OCI-M2 (cell line): ENCODE measurements at regions not wholly inside any gene's neighbourhood (a gene's known extent, or its start where the extent isn't known, plus 50 kb on each side); places are given as distances from the start of the nearest gene placed in this dataset.

ENCODE experiments used
- DNase-seq: peaks from one replicate; lab custom pipeline; 2025; ENCODE audit not compliant: unreplicated experiment; lab: John Stamatoyannopoulos, UW

DNA sequence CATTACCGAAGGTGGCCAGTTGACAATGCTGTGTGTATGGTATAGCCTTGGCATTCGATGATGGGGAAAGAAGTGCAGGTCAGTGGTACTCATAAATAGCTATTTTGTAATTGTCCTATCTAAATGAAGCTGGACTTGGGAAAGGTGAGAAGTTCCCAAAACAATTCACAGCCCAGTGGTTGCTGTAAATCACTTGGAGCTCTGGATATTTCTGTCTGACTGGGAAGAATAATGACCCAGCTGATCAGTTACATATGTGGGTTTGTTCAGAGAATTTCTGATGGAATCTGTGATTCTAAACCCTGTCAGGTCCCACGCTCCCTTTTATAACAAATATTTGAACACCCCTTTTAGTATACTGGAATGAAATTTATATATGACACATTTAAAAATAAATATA is 133.9 kb upstream of the PFN2 start:
- DNase-seq: no peak

- no peak for DNase-seq
Measured at GRCh38 chr3:150101016-150101415, 130.3 kb upstream of the PFN2 start.

DNA sequence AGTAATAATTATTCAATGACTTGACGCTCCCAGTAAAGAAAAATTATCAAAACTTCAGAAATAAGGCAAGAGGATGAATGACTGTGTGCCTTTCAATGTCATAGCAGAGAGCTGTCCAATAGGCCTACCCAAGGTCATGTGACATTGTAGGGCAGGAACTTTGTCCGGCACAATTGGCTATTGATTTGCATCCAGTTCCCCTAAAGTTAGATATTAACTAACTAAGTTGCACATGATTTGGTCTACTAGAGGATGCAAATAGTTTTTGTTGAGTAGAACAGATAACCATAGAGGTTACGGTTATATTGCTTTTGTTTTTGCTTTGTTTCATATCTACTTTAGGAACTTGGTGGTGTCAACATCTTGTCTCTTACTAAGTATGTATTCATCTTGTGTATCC is 127.9 kb upstream of the PFN2 start:
- no peak for DNase-seq

- no peak for DNase-seq
Measured at GRCh38 chr3:150097588-150097890, 126.8 kb upstream of the PFN2 start.

DNA sequence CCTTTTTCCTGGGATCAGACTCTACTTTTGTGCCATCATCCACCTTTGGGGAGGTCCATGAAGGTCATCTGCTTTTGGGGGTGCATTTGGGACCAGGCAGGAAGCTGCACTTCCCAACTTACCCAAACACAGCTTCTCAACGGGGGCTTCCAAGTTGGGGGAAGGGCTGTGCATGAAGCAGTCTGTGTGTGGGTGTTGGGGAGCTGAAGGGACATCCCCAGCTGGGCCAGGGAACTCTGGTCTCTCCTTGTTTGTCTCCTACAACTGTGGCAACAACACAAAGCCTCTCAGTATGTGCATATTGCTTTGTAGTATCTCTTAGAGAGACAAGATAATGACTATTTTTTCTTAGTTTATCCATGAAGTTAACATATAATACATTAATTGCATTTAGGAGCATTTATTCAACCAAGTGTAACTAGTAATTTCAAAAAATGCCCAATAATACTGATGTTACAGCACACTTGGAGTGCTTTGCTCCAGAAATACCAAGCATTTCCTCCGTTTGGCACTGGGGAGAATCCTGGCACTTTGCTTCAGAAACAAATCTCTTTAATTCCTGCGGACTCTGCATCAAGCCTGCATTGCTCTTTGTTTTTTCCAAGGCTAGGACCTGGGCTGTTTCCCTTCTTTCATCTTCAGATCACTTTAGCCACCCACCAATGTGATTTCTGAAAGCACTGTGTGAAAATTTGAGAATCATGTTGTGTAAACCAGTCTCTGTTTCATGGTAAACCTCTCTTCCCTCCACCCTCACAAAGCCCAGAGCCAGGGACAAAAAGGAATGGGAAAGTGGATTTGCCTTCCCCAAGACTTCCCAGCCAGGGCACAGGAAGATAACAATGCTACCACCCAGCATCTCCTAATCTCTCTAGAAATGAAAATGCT is 126.2 kb upstream of the PFN2 start:
- no peak for DNase-seq

- DNase-seq: no peak
Measured at GRCh38 chr3:150094150-150094933, 123.6 kb upstream of the PFN2 start.

DNA sequence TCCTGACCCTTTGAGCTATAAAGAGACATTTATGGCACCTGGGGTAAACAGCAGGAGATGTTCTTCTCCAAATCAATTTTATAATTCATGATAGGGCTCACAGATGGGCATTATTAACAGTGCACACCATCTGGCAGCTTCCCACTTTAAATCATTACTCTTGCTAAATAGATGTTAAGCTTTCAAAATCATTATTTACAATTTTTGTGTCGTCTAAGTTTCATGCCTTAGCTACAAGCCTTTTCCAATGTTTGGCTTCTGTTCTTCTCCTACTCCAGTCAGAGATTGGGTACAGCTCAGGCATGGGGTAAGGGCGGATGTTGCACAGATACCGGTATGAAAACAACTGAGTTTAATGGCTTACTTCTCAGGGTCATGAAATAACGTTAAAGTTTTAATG is 120.9 kb upstream of the PFN2 start:
- DNase-seq: no peak

DNA sequence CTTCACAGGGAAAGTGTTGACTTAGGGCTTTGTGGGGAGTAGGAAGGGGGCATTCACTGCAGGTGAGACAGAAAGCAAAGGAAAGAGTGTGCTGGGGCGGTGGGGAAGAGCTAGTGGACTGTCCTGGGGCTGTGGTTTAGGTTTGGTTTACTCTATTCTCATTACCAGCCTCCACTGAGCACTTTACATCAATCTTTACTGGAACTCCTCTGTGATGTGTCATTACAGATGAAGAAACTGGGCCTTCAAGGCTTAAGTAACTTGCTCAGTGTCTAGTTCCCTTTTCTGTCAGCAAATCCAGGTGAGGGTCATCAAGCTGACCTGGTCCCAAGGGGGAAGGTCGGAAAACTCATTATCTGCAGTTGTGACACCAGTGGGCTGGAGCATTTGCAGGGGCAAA is 120.2 kb upstream of the PFN2 start:
- DNase-seq: no peak

GRCh38 chr3:150090006-150090405 is 119.3 kb upstream of the PFN2 start:
- no peak for DNase-seq

DNA sequence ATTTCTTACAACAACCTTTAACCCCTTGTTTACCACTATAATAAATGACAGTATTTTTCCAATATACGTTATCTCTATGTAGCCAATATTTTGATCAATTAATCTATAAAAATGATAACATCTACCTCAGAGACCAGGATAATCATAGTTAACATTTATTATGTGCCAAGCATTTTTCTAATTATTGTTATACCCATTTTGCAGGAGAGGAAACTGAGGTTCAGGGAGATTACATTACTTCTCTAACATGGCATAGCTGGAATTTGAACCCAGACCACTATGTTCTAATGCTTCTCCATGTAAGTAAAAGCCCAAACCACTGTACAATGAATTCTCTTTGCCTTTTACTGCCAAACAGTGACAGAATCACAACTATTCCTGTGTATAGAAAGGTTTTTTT is 113.4 kb upstream of the PFN2 start:
- no peak for DNase-seq

- no peak for DNase-seq
Measured at GRCh38 chr3:150083655-150084042, 113.0 kb upstream of the PFN2 start.

- DNase-seq: no peak
Measured at GRCh38 chr3:150082898-150083654, 112.4 kb upstream of the PFN2 start.

DNA sequence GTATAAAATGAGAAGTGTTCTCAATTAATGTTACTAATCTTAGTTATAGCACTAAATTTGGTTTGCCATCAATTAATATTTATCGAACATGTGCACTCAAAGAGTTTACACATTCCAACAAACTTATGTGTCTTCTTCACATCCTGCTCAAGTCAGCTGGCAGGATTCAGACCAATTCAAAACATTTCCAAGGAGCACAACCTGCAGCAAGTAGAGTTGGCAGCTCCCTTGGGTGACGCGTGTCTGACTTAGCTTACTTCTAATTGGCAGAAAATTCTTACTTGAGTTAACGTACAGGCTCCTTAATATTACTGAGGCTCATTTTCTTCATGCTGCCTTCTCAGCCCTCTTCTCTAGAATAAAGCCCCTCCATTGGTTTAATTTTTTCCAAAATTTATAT is 110.4 kb upstream of the PFN2 start:
- DNase-seq: no peak

DNA sequence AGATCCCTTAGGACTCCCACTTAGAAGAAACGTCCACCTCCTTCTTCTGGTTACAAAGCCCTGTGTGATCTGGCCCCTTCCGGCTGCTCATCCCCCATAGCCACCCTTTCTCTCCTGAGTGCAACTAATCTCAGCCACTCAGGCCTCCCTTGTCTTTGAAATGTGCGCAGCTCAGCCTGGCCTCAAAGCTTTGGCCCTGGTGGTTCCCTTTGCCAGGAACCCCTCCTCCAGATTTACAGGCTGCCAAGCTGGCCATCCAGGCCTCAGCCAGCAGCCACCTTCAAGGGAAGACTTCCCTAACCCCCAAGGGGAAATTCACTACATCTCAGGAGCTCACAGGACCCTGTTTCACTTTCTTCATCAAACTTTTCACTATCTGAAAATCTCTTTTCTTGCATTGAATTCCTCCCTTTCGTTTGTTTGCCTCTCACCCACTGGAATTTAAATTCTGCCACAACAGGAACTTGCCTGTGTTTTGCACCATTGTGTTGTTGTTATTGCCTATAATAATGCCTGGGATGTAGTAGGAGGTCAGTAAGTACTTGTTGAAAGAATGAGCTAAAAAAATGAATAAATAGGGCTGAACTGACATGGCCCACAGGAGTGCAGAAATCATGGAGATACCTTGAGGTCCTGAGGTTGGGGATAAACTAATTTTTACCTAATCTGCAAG is 109.5 kb upstream of the PFN2 start:
- DNase-seq: no peak

GRCh38 chr3:150079029-150079739 is 108.5 kb upstream of the PFN2 start:
- DNase-seq: no peak

- DNase-seq: no peak
Measured at GRCh38 chr3:150077581-150078247, 107.0 kb upstream of the PFN2 start.

GRCh38 chr3:150077107-150077506 is 106.4 kb upstream of the PFN2 start:
- no peak for DNase-seq

- no peak for DNase-seq
Measured at GRCh38 chr3:150076443-150076842, 105.7 kb upstream of the PFN2 start.

GRCh38 chr3:150075417-150075865 is 104.7 kb upstream of the PFN2 start:
- DNase-seq: no peak
